Stimulated activated memory B cell treated with anti-CD40 and anti-IgM and Interleukin-4, amounts not matched to agents 10 μg/mL and 1 μg/mL and 100 μg/mL, for 72 hours (primary cell): ENCODE measurements at regions not wholly inside any gene's neighbourhood (a gene's known extent, or its start where the extent isn't known, plus 50 kb on each side); places are given as distances from the start of the nearest gene placed in this dataset.

Source experiments
- ATAC-seq: fragments of 150-1000 bp; cut with Tn5 transposase; 2 replicates; pipeline ENCODE4 v1.10.0; 2021
- H3K27ac Mint-ChIP-seq: one replicate; pipeline ENCODE4 v1.8.0; 2022; ENCODE audit warnings: mild to moderate bottlenecking, mixed read lengths
- H3K27me3 Mint-ChIP-seq: one replicate; pipeline ENCODE4 v1.8.0; 2022; ENCODE audit warnings: mixed read lengths
- H3K36me3 Mint-ChIP-seq: one replicate; pipeline ENCODE4 v1.8.0; 2022; ENCODE audit warnings: mixed read lengths
- H3K4me1 Mint-ChIP-seq: one replicate; pipeline ENCODE4 v1.8.0; 2022; ENCODE audit warnings: mixed read lengths
- H3K4me3 Mint-ChIP-seq: one replicate; pipeline ENCODE4 v1.8.0; 2022; ENCODE audit warnings: mild to moderate bottlenecking, moderate library complexity, mixed read lengths
- H3K9me3 Mint-ChIP-seq: one replicate; pipeline ENCODE4 v1.8.0; 2022; ENCODE audit warnings: mixed read lengths

DNA sequence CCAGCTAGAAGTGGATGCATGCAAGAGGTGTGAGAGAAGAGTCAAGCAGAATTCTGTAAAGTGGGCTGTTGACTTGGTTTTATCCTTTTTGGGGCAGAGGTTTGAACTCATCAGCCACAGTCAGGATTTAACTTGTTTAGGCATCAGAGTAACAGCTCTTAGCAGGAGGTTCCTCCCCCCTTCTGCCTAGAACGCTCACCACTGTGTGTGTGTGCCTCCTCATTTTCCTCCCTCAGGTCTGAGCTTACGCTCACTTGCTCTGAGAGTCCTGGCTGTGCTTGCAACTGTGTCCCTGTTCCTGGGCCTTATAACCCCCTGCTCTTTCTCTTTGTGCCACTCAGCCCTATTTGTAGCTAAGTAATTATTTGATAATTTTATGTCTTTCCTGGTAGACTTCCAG lies 167.9 kb downstream of the TMEM182 start:
- Mint-ChIP-seq H3K36me3 (no peaks in the 10 kb centered on the region), H3K9me3 (no peaks in the 10 kb centered on the region), H3K4me1 (no peaks in the 10 kb centered on the region), H3K4me3 (no peak overlapping the region), H3K27me3 (no peaks in the 10 kb centered on the region), H3K27ac (no peak overlapping the region)
- no peak for ATAC-seq

DNA sequence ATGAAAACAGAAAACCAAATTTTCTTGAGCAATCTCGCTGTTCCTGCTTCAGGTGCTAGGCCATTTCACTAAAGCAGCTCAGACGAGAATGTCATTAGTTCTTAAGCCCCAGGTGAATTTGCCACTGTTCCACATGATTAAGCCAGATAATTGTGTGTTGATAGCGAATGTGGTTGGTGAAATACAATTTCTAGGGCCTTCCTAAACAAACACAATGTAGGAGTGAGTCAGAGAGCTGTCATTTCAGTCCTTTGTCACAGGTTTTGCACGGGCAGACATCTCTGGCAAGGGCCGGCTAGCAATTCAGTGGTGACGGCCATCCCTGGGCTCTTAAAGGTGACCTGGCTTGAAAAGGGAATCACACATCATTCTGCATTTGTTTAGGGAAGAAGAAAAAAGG lies 170.7 kb downstream of the TMEM182 start:
- H3K4me1 Mint-ChIP-seq = no peaks in the 10 kb centered on the region
- H3K9me3 Mint-ChIP-seq = no peaks in the 10 kb centered on the region
- no peaks in the 10 kb centered on the region for H3K27me3 Mint-ChIP-seq
- H3K4me3 Mint-ChIP-seq = no peak overlapping the region
- no peak for ATAC-seq
- H3K27ac Mint-ChIP-seq = no peak overlapping the region
- no peaks in the 10 kb centered on the region for H3K36me3 Mint-ChIP-seq

DNA sequence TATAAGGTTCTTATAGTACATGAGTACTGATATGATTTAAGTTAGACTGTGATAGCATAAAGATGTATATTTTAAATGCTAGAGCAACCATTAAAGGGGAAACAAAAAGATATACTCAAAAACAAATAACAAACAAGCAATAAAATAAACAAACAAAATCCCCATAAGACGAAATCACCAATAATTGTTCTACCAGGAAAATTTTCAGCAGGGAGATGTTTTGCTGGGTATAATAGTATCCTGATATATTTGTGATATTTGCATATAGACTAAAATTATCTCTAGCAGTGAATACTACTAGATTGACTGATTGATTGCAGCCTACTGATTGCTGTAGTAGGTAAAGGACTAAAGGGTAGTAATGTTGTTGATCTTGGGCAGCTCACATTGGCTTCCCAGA lies 177.4 kb downstream of the TMEM182 start:
- Mint-ChIP-seq H3K9me3 (peaks cover 8% of the 10 kb centered on the region), H3K27me3 (no peaks in the 10 kb centered on the region), H3K27ac (no peak overlapping the region), H3K4me1 (no peaks in the 10 kb centered on the region), H3K4me3 (no peak overlapping the region), H3K36me3 (no peaks in the 10 kb centered on the region)
- ATAC-seq = no peak

DNA sequence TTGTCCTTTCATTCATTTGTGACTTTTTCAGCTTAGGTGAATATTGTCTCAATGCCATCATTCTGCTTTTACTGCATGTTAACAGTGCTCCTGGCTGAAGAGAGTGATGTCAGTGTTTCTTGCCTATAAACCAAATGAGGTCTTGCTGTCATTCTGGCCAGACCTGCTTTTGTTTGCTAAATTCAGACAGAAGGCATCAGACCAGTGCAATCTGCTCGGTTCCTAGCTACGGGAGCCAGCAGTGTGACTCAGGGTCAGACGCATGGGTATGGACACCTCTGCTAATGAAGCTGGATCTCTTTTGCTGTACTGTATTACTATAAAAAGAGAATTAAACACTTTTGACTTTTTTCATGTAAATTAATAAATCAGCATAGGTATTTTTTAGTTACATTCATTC lies 178.9 kb downstream of the TMEM182 start:
- Mint-ChIP-seq H3K4me1 (no peaks in the 10 kb centered on the region), H3K36me3 (no peaks in the 10 kb centered on the region)

DNA sequence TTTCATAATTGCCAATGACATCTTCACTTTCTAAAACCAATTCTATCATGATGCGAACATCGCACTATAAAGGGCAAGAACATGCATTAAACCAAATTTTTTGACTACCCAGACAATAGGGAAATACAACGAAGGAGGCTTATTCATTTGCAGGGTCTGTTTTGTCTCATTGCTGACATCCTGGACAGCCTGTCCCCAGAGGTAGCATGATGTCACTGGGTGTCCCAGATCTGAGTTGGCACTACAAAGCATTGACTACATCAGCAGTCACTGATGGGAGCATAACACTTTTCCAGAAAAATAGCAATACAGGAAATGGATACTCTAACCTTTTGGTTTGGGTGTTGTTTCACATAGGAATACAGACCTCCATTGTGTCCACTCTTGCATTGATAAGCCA lies 180.3 kb downstream of the TMEM182 start:
- ATAC-seq = no peak
- no peaks in the 10 kb centered on the region for H3K4me1 Mint-ChIP-seq
- H3K27me3 Mint-ChIP-seq = no peaks in the 10 kb centered on the region
- H3K4me3 Mint-ChIP-seq = no peak overlapping the region
- H3K36me3 Mint-ChIP-seq = no peaks in the 10 kb centered on the region
- H3K9me3 Mint-ChIP-seq = peaks cover 8% of the 10 kb centered on the region
- H3K27ac Mint-ChIP-seq = no peak overlapping the region

More for the DNA sequence above, 178.9 kb downstream of the TMEM182 start:
- Mint-ChIP-seq H3K27me3 (no peaks in the 10 kb centered on the region), H3K9me3 (peaks cover 8% of the 10 kb centered on the region), H3K4me3 (no peak overlapping the region), H3K27ac (no peak overlapping the region)
- no peak for ATAC-seq

DNA sequence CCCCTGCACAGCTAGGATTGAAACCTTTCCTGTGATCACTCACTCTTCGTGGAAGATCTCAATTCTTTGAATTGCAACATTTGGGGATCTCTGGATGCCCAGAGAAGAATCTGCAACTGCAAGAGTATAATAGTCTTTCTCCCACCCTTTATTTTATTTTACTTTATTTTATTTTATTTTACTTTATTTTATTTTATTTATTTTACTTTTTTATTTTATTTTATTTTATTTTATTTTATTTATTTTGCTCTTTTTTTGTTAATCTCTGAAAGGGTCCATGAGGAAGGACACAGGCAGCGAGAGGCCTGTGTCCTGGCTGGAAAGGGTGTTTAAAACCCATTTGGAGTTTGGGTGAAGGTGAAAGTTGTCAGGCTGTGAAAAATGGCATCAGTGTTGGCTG lies 181.4 kb downstream of the TMEM182 start:
- H3K4me3 Mint-ChIP-seq = no peak overlapping the region
- H3K36me3 Mint-ChIP-seq = no peaks in the 10 kb centered on the region
- no peaks in the 10 kb centered on the region for H3K27me3 Mint-ChIP-seq
- H3K27ac Mint-ChIP-seq = no peak overlapping the region
- H3K9me3 Mint-ChIP-seq = peaks cover 6% of the 10 kb centered on the region
- no peak for ATAC-seq
- no peaks in the 10 kb centered on the region for H3K4me1 Mint-ChIP-seq

DNA sequence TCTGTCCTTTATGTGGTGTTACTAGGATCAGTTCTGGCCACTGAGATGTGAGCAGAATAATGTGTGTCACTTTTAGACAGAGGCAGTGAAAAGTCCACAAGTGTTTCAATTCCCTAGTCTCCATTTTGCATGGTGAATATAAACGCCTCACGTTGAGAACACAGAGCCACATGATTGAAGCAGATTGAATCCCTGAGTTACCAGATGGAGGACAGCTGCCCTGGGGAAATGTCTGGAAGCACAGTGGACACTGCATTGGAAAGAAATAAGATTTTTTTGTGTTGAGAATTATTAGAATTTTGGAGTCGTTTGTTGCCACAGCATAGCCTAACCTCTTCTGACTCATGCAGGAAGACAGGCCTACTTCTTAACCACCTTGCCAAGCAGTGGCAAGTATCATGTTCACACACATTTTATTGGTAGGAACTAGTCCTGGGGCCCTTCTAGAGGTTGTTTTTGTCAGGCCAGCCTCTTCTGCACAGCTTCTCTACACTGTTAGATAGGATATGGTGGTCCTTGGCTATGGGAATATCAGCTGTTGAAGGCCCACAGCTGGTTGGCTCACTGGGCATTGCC lies 188.6 kb downstream of the TMEM182 start:
- no peak overlapping the region for H3K27ac Mint-ChIP-seq
- H3K4me3 Mint-ChIP-seq = no peak overlapping the region
- no peaks in the 10 kb centered on the region for H3K9me3 Mint-ChIP-seq
- ATAC-seq = peak; percentile 54
- no peaks in the 10 kb centered on the region for H3K27me3 Mint-ChIP-seq
- no peaks in the 10 kb centered on the region for H3K36me3 Mint-ChIP-seq
- H3K4me1 Mint-ChIP-seq = no peaks in the 10 kb centered on the region

DNA sequence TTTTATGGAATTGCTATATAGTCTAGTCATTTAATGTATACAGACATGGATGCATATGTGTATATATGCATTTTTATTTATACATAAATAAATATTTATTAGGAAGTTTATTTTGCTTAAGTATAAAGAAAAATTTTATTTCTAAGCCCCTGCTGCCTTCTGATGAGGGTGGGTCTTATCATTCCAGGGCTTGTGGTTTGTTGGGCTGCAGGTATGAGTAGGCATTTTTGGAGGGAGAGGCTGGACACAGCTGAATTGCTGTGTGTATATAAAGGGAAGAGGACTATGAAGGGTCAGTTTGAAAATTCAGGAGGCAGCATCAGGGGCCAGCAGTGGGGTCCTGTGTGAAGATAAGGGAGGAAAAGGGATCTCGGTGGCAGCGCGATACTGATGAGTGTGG lies 189.4 kb downstream of the TMEM182 start:
- Mint-ChIP-seq H3K4me3 (no peak overlapping the region), H3K36me3 (no peaks in the 10 kb centered on the region), H3K9me3 (no peaks in the 10 kb centered on the region), H3K4me1 (no peaks in the 10 kb centered on the region), H3K27ac (no peak overlapping the region), H3K27me3 (no peaks in the 10 kb centered on the region)
- no peak for ATAC-seq

DNA sequence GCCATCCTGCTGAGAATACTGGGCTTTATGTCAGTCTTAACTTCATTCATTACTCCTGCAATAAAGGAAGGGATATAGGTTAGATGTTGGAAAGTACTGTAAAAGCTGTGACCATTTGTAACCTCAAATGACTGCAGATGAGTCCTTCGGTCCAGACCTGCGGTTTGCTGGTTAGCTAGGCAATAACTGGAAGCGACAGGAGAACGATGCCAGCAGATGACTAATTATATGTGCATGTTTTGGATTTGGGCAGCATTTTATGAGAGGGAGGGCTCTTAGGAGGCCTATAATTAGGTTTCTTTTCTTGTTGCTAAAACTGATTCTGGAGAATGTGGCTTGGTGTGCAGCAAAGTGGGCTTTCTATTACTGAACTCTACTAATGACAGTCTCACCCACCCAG lies 205.6 kb downstream of the TMEM182 start:
- ATAC-seq = no peak
- no peak overlapping the region for H3K4me3 Mint-ChIP-seq
- H3K27me3 Mint-ChIP-seq = no peaks in the 10 kb centered on the region
- H3K36me3 Mint-ChIP-seq = no peaks in the 10 kb centered on the region
- no peaks in the 10 kb centered on the region for H3K9me3 Mint-ChIP-seq
- H3K4me1 Mint-ChIP-seq = no peaks in the 10 kb centered on the region
- no peak overlapping the region for H3K27ac Mint-ChIP-seq

DNA sequence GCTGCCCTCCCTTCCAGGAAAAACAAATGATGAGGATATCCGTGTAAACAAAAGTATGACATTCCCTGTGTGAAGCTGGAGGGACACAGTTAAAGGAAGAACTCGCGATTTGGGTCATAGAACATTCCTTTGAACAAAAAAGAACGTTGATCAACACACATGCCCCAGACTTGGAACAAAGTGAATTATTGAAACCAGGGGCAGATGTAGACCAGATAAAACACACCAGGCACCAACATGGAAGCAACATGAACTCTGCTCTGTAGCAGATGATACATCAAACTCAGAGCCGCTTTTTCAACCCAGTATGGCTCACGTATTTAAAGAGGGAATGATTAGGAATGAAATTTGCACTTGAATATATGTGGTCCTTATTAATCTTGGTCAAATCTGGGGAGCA lies 206.5 kb downstream of the TMEM182 start:
- H3K27me3 Mint-ChIP-seq = no peaks in the 10 kb centered on the region
- H3K9me3 Mint-ChIP-seq = no peaks in the 10 kb centered on the region
- no peak overlapping the region for H3K4me3 Mint-ChIP-seq
- H3K4me1 Mint-ChIP-seq = no peaks in the 10 kb centered on the region
- no peak overlapping the region for H3K27ac Mint-ChIP-seq
- ATAC-seq = no peak
- H3K36me3 Mint-ChIP-seq = no peaks in the 10 kb centered on the region

DNA sequence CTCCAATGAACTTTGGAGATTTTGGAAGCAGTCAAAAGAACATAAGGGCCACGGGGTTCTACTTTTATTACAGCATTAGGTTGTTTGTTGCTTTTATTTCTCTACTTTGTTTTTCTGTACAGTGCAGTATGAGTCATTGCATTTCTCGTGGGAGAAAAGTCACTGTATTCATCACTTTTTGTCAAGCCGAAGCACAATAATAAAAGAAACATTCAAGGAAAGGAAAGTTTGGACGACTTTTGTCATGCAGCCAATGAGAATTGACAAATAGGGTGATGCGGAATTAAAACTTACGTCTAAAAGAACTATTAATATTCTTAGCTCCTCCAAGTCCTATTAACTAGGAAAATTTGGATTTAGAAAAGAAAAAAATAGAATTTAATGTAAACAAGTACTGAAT lies 209.9 kb downstream of the TMEM182 start:
- Mint-ChIP-seq H3K27me3 (no peaks in the 10 kb centered on the region), H3K36me3 (no peaks in the 10 kb centered on the region), H3K4me1 (no peaks in the 10 kb centered on the region), H3K9me3 (no peaks in the 10 kb centered on the region), H3K4me3 (no peak overlapping the region), H3K27ac (no peak overlapping the region)
- ATAC-seq = no peak

DNA sequence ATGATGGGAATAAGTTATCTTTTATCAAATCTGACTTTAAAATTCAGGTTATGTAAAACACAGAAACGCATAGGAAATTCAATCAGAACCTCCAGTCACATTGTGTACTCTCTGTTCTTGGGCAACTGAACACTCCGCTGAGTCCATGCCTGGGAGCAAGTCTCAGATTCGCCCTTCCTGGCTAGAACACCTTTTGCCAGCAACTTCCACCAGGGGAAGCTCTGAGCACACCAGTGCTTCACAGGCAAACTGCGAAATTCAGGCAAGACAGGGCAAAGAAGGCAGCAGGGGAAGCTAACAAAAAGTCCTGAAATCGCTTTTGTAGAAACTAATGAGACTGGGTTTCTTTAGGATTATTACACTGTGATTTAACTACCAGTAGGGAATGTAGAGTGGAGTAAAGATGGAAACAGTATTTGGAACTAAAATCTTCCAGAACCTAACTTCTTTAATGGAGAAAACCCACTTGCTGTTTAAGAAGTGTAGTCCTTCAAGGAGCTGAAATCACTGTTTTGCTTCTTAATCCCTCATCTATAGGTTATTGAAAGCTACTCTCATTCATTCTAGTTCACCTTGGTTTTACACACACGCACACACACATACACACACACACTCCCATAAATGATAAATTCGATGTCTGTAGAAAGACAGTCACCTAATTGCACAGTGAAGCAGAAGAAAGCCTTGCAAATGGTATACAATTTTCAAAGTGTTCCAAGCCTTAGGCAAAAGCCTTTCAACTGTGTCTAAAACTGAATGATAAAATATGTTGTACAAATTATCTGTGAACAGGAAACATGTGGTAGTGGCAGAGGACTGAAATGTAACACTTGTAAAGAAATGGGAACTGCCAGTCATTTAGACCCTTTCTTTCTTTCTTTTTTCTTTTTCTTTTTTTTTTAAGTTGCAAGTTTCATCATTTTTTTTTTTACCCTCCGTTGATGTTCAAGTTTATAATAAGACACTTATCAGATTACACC lies 214.5 kb downstream of the TMEM182 start:
- Mint-ChIP-seq H3K4me3 (no peak overlapping the region), H3K4me1 (no peaks in the 10 kb centered on the region), H3K27me3 (no peaks in the 10 kb centered on the region), H3K9me3 (no peaks in the 10 kb centered on the region), H3K27ac (no peak overlapping the region), H3K36me3 (no peaks in the 10 kb centered on the region)
- no peak for ATAC-seq

DNA sequence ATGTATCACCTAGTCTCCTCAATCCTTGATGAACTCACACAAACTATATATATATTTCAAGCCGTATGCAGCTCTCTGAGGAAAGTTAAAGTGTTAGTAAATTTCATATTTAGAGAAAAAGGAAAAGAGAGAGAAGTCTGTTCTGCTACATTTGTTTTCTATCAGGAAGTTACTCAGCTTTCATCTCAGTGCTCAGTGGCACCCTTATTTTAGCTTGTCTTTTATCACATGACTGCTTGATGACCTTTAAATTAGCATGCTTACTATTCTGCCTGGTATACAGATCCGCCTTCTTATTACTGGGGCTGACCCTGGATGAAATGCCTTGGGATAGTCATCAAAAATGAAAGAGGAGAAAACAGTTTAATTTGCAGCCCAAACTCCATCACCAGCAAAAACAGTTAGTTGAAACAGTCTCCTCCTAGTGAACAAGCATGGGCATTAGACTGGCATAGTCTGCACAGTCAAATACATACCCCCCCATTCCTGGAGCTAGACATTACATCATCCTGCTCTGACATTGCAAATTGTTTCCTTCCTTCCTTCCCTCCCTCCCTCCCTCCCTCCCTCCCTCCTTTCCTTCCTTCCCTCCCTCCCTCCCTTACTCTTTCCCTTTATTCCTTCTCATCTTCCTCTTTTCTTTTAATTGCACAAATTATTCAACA lies 215.7 kb downstream of the TMEM182 start:
- H3K36me3 Mint-ChIP-seq = no peaks in the 10 kb centered on the region
- H3K4me3 Mint-ChIP-seq = no peak overlapping the region
- H3K27ac Mint-ChIP-seq = no peak overlapping the region

DNA sequence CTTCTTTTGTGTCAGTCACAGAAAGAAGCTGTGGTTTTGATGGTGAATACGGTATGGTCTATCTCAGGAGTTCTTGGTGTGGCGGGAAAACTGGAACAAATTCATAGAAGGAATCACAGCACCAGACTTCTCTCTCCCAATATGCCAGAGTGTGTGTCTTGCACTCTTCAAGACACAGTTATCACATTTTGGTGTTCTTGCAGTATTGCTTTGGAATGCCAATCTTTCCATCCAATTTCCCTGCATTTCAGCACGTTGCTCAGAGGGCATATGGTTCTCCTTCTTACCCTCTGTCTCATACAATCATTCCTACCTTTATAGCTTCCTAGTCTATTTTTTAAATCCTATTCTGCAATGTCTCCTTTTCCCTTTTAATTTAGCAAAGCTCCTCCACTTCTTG lies 216.3 kb downstream of the TMEM182 start:
- no peaks in the 10 kb centered on the region for H3K9me3 Mint-ChIP-seq
- no peaks in the 10 kb centered on the region for H3K36me3 Mint-ChIP-seq
- no peaks in the 10 kb centered on the region for H3K4me1 Mint-ChIP-seq
- H3K4me3 Mint-ChIP-seq = no peak overlapping the region
- no peak for ATAC-seq
- no peak overlapping the region for H3K27ac Mint-ChIP-seq
- no peaks in the 10 kb centered on the region for H3K27me3 Mint-ChIP-seq

More for the DNA sequence above, 215.7 kb downstream of the TMEM182 start:
- ATAC-seq = no peak
- Mint-ChIP-seq H3K27me3 (no peaks in the 10 kb centered on the region), H3K4me1 (no peaks in the 10 kb centered on the region), H3K9me3 (no peaks in the 10 kb centered on the region)

DNA sequence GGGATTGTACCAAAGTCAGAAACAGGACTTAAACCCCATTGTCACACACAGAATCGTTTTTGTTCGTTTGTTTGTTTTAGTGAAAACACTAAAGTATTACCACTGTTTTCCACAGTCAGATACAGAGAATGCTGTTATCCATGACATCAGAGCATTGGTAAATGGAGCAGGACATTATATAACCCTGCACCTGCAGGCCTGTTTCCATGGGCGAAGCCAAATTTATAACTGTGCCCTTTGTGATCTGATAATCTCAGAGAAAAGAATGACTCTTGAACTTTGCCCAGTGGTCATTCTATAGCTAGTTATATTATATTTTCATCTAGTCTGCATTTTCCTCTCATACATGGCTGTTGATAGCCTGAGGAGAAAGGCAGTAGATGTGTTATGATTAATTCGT lies 217.6 kb downstream of the TMEM182 start:
- Mint-ChIP-seq H3K4me1 (no peaks in the 10 kb centered on the region), H3K4me3 (no peak overlapping the region), H3K36me3 (no peaks in the 10 kb centered on the region), H3K27ac (no peak overlapping the region), H3K9me3 (no peaks in the 10 kb centered on the region), H3K27me3 (no peaks in the 10 kb centered on the region)
- no peak for ATAC-seq

DNA sequence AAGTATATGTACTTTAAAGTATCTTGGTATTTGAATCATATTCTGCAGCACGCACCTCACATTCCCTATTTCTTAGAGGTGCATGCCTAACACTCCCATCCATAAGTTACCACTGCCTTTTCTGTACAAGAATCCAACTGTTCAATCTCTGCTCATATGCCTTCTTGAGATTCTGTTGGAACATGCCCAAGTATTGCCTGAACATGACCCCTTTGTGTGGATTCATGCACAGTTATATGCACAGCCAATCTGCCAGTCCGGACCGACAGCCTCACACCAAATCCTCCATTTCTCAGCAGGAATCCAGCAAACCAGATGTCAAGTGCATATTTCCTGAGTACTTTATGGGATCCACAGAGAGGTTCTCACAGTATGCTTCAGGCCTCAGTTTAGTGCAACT lies 222.0 kb downstream of the TMEM182 start:
- no peak overlapping the region for H3K27ac Mint-ChIP-seq
- no peak for ATAC-seq

More for the DNA sequence above, 222.0 kb downstream of the TMEM182 start:
- Mint-ChIP-seq H3K4me1 (no peaks in the 10 kb centered on the region), H3K27me3 (no peaks in the 10 kb centered on the region), H3K4me3 (no peak overlapping the region), H3K9me3 (no peaks in the 10 kb centered on the region), H3K36me3 (no peaks in the 10 kb centered on the region)
